Nephron progenitor cell (in vitro differentiated cells): ENCODE measurements at regions not wholly inside any gene's neighbourhood (a gene's known extent, or its start where the extent isn't known, plus 50 kb on each side); places are given as distances from the start of the nearest gene placed in this dataset.

ENCODE experiments used
- DNase-seq: peaks from one replicate; pipeline ENCODE4 v3.0.0; 2021
- H3K27ac Mint-ChIP-seq: 2 replicates; pipeline ENCODE4 v1.8.0; 2021; ENCODE audit warnings: mild to moderate bottlenecking, moderate library complexity, mixed read lengths
- H3K27me3 Mint-ChIP-seq: 2 replicates; pipeline ENCODE4 v1.8.0; 2021; ENCODE audit warnings: mild to moderate bottlenecking, low read depth, mixed read lengths; ENCODE audit not compliant: poor library complexity
- H3K36me3 Mint-ChIP-seq: 2 replicates; pipeline ENCODE4 v1.8.0; 2021; ENCODE audit warnings: low read depth, mixed read lengths
- H3K4me1 Mint-ChIP-seq: 2 replicates; pipeline ENCODE4 v1.8.0; 2021; ENCODE audit warnings: mixed read lengths
- H3K4me3 Mint-ChIP-seq: 2 replicates; pipeline ENCODE4 v1.8.0; 2021; ENCODE audit warnings: mild to moderate bottlenecking, moderate library complexity, mixed read lengths
- H3K9me3 Mint-ChIP-seq: 2 replicates; pipeline ENCODE4 v1.8.0; 2021; ENCODE audit warnings: mild to moderate bottlenecking, moderate library complexity, mixed read lengths
- TF ChIP-seq, protein P1 (sequence below): fragments of 200-600 bp; sonication (generic); IDR thresholded peaks from 2 replicates; pipeline ENCODE4 v1.5.0; 2021; ENCODE audit warnings: antibody characterized with exemption

DNA sequence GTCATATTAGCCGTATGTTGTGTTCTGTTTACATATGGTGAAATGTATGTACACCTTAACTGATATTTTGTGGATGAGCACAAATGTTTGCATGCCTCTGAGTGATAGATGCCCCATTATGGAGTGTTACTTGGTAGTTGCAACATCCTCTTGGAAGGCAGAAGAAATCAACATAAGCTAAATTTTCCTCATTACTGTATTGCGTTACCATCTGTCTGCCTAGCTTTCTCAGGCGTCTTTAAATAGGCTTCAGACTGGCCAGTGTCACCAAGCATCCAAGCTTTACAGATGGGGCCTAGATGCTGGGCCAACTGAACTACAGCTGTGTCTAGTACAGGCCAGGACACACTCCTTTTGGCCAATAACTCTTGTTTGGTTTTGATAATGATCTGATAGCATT, 250.6 kb downstream of the SAMD5 start:
- Mint-ChIP-seq H3K9me3 (peaks cover 8% of the 10 kb centered on the region), H3K27me3 (peaks cover 3% of the 10 kb centered on the region), H3K36me3 (no peaks in the 10 kb centered on the region), H3K27ac (no peak overlapping the region), H3K4me1 (no peaks in the 10 kb centered on the region), H3K4me3 (no peak overlapping the region)
- DNase-seq, result no peak
- TF ChIP-seq, protein P1, sequence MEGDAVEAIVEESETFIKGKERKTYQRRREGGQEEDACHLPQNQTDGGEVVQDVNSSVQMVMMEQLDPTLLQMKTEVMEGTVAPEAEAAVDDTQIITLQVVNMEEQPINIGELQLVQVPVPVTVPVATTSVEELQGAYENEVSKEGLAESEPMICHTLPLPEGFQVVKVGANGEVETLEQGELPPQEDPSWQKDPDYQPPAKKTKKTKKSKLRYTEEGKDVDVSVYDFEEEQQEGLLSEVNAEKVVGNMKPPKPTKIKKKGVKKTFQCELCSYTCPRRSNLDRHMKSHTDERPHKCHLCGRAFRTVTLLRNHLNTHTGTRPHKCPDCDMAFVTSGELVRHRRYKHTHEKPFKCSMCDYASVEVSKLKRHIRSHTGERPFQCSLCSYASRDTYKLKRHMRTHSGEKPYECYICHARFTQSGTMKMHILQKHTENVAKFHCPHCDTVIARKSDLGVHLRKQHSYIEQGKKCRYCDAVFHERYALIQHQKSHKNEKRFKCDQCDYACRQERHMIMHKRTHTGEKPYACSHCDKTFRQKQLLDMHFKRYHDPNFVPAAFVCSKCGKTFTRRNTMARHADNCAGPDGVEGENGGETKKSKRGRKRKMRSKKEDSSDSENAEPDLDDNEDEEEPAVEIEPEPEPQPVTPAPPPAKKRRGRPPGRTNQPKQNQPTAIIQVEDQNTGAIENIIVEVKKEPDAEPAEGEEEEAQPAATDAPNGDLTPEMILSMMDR, result no peak

DNA sequence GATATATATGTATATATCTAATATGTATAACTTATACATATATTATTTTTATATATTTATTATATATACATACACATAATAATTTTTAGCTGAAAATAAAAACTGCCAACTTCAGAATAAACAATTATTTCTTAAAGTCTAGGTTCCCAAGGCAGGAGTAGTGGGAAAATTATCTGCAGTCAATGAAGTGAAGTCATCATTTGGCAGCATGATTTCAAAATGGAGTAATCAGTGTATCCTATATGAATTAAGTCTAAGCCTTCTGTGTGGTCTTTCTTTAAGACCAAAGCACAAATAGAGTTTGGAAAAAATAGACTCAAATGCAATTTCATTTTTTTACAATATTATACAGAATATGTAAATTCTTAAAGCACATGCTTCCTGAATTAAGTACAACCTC, 251.0 kb downstream of the SAMD5 start:
- no peak for DNase-seq
- H3K9me3 Mint-ChIP-seq, result peaks cover 8% of the 10 kb centered on the region
- H3K27ac Mint-ChIP-seq, result no peak overlapping the region
- H3K36me3 Mint-ChIP-seq, result no peaks in the 10 kb centered on the region
- no peak overlapping the region for H3K4me3 Mint-ChIP-seq
- TF ChIP-seq, protein P1, result no peak
- H3K27me3 Mint-ChIP-seq, result peaks cover 3% of the 10 kb centered on the region
- no peaks in the 10 kb centered on the region for H3K4me1 Mint-ChIP-seq

DNA sequence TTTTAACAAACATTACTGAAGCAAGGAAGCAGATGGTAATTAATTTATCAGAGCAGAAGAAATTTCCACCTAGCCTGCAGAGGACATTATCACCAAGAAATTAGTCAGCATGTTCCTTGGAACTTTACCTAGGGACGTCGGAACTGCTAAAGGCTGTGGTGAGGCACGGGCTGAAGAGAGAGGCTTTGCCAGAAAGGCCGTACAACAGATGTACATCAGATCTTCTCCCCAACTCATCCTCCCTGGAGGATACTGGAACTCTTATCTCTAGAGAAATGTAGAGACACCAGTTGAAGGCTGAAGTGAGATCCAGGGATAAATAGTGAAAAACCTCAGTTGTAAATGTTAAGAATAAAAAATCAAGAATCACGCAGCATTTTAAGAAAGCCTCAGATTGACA, 257.1 kb downstream of the SAMD5 start:
- H3K4me1 Mint-ChIP-seq, result no peaks in the 10 kb centered on the region
- TF ChIP-seq, protein P1, result no peak
- H3K9me3 Mint-ChIP-seq, result no peaks in the 10 kb centered on the region
- H3K27ac Mint-ChIP-seq, result no peak overlapping the region
- peaks cover 5% of the 10 kb centered on the region for H3K27me3 Mint-ChIP-seq
- H3K4me3 Mint-ChIP-seq, result no peak overlapping the region
- no peak for DNase-seq
- no peaks in the 10 kb centered on the region for H3K36me3 Mint-ChIP-seq

DNA sequence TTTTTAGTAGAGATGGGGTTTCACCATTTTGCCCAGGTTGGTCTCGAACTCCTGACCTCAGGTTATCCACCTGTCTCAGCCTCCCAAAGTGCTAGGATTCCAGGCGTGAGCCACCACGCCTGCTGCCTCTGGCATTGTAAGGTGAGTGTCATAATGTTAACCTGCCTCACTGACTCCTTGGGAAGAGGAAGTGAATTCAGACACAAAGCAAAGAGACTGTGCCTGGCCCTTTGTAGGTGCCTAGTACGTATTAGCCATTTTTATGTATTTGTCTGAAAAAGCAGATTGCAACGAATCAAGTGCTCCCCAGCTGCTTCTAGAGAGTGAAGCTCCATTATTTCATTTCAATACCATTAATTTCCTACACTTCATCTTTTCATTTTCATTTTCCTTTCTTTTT, 260.5 kb downstream of the SAMD5 start:
- no peaks in the 10 kb centered on the region for H3K4me1 Mint-ChIP-seq
- peaks cover 5% of the 10 kb centered on the region for H3K27me3 Mint-ChIP-seq
- no peaks in the 10 kb centered on the region for H3K9me3 Mint-ChIP-seq
- no peaks in the 10 kb centered on the region for H3K36me3 Mint-ChIP-seq
- H3K4me3 Mint-ChIP-seq, result no peak overlapping the region
- no peak overlapping the region for H3K27ac Mint-ChIP-seq
- no peak for DNase-seq
- TF ChIP-seq, protein P1, result no peak

DNA sequence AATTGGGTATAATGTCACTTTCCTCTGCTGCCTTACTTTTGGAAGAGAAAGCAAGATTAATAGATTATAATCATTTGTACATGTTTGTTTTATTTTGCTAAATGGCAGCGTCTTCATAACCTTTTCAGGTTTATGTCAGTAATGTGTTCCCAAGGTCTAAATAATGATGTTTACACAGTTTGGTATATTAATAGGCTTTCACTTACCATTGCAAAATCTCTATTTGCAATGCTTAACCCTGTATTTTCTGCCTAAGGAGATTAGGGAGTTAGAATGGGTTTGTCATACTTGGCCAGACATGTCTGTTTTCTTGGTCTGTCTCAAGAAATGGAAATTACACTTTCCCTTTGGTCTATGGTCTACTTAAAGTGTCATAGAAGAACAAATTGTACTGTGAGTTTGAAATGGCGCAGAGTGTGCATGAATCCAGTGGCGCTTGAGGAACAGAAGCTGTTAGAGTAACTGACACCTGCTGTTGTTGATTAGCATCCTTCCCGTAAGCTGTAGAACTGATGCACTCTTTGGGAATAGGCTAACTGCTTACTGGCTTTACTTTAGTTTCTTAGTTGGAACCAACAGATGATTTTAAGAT, 261.1 kb downstream of the SAMD5 start:
- DNase-seq, result no peak
- Mint-ChIP-seq H3K4me1 (no peaks in the 10 kb centered on the region), H3K27ac (no peak overlapping the region), H3K36me3 (no peaks in the 10 kb centered on the region), H3K27me3 (peaks cover 5% of the 10 kb centered on the region), H3K9me3 (no peaks in the 10 kb centered on the region), H3K4me3 (no peak overlapping the region)
- TF ChIP-seq, protein P1, result no peak

DNA sequence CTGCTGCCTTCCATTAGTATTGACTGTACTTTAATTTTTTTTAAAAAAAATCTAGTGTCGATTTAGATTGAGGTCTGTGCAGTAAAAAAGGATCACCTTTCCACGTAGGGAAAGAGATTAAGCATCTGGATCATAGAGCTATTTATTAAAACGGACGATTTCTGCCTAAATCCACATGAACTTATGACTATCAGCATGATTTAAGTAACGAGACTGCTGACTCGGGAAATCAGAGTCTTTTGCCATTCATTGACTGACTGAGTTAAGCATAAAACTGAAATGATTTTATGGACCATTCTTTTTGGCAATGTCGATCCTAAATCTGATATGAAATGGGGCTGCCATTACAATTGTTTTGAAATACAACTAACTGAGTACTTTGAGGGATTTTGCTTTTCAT, 261.7 kb downstream of the SAMD5 start:
- Mint-ChIP-seq H3K27ac (no peak overlapping the region), H3K27me3 (peaks cover 5% of the 10 kb centered on the region), H3K4me1 (no peaks in the 10 kb centered on the region), H3K9me3 (no peaks in the 10 kb centered on the region), H3K4me3 (no peak overlapping the region), H3K36me3 (no peaks in the 10 kb centered on the region)
- TF ChIP-seq, protein P1, result no peak
- DNase-seq, result no peak
